HG03097 (cell line): ENCODE measurements at regions not wholly inside any gene's neighbourhood (a gene's known extent, or its start where the extent isn't known, plus 50 kb on each side); places are given as distances from the start of the nearest gene placed in this dataset.

ENCODE experiments used
- ATAC-seq: cut with Tn5 transposase; IDR thresholded peaks from one replicate; pipeline ENCODE4 v1.9.1; 2021; ENCODE audit not compliant: unreplicated experiment, low FRiP score

- ATAC-seq: no peak
Observed at GRCh38 chr12:46131732-46132469, 136.9 kb downstream of the SLC38A1 start.

GRCh38 chr12:46127656-46128055 is 137.3 kb upstream of the SCAF11 start:
- ATAC-seq: no peak

DNA sequence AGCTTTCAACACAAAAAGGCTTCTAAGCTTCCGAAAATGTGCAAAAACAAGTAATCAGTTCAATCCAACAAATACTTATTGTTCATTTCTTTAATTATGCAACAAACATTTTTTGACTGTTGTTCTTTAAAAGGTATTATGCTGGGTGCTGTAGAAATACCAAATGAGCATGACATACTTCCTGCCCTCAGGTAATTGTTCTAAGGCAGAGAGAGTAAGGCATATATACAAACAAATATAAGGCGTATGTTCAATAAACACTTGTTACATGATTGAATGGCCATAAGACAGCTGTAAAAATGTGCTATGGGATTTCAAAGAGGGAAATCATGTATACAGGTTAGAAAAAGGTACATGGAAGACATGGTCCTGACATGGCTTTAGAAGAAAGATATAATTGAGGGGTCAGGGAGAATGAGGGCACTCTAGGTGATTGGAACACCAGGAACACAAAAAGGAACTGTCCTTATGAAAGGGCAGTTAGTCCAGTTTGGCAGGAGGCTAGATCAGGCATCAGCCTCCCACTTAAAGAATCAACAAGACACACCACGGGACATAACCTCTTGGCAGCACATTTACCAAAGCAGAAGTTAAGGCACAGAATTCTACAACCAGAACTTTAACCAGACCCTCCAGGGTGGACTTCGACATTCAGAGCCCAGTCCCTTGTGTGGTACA is 135.8 kb upstream of the SCAF11 start:
- no peak for ATAC-seq

DNA sequence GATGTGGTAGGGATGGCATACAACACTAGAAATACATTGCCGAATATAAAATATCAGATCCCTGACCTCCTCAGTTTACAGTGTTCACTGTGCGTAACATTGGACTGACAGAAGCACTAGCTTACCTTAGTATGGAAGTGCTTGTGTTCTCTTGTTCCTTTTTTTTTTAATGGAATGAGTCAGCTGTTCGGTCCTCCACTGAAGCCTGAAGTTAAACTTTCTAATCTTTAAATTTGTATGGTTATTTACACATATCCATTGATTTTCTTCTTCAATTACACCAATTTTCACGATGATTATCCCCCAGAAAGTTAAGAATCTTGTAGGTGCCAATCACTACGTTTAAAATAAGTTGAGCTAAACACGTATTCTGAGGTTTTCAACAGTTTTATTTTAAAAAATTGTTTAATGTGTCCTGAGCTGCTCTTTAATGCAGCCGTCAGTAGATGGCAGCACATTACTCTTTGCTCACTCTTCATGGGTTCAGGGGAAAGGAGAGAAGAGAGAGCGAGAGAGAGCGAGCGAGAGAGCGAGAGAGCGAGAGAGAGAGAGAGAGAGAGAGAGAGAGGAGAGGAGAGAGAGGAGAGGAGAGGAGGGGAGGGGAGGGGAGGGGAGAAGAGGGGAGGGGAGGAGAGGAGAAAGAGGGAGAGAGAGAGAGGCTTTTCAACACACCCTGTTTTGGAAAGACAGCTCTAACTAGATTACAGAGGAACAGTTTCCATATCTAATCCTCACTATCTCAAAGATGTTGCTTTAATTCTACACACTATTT is 134.7 kb upstream of the SCAF11 start:
- peak; percentile 73 for ATAC-seq

- ATAC-seq: no peak
Observed at GRCh38 chr12:46124132-46124847, 133.9 kb upstream of the SCAF11 start.

DNA sequence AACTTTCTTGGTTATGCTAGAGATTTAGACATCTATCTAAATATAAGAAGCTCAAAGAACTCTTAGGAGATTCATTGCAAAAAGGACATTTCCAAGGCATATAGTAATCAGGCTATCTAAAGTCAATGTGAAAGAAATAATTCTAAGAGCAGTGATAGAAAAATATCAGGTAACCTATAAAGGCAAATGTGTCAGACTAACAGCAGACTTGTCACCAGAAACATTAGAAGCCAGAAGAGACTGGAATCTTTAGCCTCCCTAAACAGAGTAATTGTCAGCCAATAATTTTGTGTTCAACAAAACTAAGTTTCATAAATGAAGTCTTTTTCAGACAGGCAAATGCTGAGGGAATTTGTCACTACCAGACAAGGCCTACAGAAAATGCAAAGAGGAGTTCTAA is 122.0 kb upstream of the SCAF11 start:
- ATAC-seq: no peak

DNA sequence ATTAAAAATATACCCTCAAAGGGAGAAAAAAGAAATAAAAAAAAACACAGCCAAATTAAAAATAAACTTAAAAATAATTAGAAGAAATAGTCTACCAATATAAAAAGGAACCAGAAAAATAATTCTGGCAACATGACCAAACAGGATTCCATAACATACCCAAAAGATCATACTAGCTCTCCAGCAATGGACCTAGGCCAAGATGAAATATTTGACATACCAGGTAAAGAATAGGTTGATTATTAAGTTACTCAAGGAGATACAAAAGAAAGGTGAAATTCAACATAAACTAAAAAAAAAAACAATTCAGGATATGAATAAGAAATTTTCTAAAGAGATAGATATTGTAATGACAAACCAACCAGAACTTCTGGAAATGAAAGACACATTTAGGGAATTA is 121.3 kb upstream of the SCAF11 start:
- ATAC-seq: no peak

DNA sequence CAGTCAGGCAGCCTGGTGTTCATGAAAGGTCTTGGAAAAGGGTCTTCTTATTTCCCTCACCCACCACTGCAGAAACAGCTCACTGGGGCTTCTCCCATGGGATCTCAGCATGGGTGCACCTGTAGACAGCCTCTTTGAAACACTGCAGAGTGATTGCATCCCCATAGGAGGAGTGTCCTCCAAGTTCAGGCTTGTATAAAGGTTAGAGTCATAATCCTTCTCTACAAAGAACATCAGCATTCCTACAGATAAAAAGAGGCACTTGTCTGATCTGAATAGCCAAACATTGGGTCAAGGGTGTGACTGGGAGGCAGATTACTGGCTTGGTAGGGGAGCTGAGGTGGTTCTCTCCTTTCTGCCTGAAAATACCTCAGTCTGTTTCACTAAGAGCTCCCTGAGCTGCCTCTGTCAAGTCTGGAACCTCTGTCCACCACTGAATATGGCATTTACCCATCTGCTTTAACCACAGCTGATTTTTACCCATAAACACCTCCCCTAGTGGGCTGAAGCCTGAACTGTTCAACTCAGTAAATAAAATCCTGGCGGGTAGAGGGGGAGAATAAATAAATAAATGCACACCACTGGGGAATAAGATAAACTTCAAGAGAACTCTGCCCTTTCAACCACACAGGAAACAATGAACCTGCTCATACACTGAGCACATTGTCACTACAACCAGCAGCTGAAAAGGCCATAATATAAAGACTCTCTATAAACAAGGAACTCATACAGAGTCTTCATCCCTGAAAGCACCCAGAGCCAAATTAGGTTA is 120.7 kb upstream of the SCAF11 start:
- ATAC-seq: no peak

DNA sequence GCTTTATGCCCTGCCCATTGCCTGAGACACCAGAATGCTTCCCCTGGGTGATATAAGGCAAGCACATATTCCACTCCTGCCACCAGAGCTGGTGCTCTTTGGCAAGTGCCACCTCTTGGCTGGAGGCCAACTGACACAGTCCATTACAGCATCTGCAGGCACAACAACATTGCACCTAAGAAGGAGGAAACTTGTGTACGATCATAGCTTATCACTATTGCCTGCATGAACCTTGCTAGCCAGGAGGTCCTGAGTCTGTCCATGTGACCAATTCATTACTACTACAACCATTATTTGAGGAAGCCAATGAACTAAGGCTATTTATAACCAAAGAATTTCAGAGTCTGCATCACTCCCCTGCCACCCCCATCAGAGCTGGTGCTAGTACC is 119.8 kb upstream of the SCAF11 start:
- ATAC-seq: no peak

DNA sequence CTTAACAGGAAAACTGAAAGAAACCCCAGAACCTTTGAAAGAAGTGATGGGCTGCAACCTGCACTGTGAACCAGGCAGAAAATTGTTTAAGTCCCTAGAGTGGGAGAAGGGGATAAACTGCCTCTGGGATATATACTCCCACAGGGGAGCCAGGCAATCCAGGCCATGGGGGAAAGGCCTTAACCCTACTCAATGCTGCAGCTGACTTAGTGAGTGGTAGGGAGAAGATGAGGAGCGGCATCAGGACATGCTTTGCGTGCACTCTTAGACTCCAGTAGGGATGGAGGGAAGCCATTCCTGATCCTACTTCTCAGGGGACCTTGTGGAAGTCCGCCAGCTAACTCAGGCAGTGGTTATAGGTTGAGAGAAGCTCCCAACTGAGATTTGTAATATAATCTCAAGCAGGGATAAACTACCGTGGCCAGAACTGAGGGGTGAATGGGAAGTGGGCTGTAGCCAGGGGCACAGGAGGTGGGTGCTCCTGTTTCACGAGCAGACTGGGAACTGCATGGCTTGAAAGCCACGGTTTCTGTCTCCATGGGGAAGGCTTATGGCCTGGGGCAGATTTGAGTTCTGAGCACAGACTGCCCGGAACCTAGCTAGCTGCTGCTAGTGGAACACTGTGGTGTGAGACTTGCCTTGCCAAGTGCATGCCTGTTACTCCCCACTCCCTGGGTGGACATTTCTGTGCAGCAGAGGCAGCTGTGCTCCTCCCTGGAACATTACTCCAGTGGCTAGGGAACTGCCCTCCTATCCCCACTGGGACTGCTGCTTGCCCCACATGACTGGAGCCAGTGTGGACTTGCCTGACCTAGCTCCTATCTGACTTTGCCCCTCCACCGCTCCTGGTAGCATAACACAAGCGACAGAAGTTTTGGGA is 119.2 kb upstream of the SCAF11 start:
- no peak for ATAC-seq

GRCh38 chr12:46108721-46109120 is 118.3 kb upstream of the SCAF11 start:
- ATAC-seq: peak; percentile 85

- ATAC-seq: no peak
Observed at GRCh38 chr12:46107591-46107990, 117.2 kb upstream of the SCAF11 start.

DNA sequence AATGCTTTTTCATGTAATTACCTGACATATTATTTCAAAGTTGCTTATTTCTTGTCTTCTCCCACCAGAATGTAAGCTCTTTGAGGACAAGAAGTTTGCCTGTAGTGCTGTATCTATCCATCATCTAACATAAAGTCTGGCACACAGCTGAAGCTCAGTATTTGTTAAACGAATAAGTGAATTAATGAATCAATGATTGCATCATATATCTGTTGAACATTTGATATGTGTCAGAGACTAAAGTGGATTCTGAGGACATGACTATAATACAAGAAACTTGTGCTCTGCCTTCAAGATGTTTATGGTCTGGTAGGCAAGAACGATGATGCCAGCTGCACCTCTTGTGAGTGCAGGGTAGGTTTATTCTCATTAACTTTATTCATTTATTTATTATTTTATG is 115.4 kb upstream of the SCAF11 start:
- ATAC-seq: no peak

- no peak for ATAC-seq
Observed at GRCh38 chr12:46103559-46104383, 113.4 kb upstream of the SCAF11 start.

DNA sequence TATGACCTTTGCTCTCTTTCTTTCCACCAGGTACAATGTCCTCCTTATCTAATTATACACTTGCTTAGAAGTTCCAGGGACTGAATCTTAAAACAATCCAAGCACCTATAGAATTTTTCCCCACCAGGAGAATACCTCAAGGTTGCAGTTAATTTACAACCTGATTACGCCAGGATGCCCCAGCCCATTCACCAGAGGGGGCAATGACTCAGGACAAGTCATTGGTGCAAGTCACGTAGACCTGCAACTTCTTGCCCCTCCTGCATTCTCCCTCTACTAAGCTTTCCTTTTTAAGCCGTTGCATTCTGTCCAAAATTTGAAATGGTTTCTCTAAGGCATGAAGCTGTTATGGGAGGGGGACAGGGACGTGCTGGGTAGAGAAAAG is 111.1 kb upstream of the SCAF11 start:
- no peak for ATAC-seq

DNA sequence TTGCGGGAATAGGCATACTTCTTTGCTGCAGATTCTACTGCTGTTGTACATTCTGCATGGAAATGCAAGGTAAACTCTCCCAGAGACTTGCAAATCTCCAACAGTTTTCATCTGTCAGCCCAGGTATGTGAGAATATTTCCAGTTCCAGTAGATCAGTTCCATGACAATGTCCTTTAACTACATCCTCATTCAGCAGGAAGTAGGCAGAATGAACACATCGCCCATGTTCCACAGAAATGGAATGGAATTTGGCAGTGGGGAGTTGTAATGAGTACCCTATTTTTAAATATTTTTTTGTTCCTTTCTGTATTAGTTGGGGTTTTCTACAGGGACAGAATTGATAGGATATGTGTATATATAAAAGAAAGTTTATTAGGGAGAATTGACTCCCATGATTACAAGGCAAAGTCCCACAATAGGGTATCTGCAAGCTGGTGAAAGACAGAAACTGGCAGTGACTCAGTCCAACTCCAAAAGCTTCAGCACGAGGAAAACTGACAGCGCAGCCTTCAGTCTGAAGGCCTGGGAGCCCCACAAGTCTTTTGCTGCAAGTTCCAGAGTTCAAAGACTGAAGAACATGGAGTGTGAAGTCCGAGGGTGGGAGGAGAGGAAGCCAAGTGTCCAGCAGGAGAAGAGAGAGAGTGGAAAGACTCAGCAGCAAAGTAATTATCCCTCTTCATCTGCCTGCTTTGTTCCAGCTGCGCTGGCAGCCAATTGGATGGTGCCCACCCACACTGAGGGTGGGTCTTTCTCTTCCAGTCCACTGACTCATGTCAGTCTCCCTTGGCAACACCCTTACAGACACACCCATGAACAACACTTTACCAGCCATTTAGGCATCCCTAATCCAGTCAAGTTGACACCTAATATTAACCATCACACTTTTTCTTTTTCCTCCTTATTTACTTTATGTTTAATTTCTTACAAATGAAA is 110.4 kb upstream of the SCAF11 start:
- ATAC-seq: no peak

DNA sequence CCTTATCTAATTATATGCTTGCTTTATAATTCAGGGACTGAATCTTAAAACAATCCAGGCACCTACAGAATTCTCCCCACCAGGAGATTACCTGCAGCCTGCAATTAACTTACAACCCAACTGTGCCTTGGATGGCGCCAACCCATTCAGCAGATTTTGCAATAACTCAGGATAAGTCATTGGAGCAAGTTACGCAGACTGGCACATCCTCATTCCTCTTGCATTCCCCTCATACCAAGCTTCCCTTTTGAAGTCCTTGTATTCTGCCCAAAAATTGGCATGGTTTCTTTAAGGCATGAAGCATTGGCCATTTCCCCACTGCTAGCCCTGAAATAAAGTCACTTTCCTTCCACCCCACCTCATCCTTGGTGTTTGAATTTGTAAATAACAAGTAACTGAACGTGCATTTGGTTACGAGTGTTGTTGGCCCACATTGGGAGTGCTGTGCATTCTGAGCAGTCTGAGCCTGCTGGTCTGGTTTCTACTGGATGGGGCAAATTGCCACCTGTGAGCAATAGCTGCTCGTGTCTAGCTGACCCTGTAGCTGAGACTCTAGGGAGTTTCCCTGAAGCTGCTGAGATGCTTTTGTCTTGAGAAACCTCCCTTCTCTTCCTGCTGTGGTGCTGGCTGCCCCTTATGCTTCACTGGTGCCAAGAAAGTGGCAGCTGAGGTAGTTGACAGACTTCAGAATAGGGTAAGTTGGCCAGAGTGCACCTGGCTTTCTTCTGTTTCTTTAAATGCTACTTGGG is 99.2 kb upstream of the SCAF11 start:
- ATAC-seq: no peak
